Limb (tissue), 2 donors: ENCODE measurements at regions not wholly inside any gene's neighbourhood (a gene's known extent, or its start where the extent isn't known, plus 50 kb on each side); places are given as distances from the start of the nearest gene placed in this dataset.

Experiments
- DNase-seq, 2 donors: peaks; one replicate each; pipeline ENCODE4 v3.0.0-alpha.2; 2016; ENCODE audit errors: extremely low spot score in 2 of 2

DNA sequence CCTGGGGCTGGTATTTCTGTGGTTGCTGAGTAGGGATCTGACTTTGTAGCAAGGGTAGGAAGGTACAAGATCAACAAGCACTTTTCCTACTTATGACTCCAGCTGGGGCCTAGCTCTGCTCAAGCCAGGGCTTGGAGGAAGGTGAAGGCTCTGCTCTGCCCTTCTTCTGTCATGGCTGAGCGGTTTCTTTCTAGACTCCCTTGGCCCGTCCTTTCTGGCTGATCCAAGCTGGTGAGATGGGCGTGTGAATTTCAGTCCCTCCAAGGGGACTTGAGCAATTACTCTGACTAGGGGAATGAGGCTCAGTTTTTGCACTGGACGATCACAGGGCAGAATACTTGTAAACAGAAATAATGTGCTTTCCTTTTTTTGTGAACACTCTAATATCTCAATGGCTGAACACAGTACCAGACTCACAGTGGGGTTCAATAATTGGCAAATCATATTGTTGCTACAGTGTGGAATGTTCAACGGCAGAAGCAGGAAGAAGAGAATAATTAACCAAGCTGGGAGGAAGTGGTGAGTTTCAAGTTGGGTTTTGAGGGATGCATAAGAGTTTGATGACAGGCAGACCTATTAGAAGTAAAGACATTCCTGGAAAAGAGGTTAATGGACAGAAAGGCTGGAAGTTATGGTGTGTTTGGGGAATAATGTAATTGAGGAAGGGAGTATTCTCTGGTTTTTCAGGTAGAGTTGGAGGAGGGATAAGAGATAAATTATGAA is 507.6 kb downstream of the MIAT start:
- no peak for DNase-seq

GRCh38 chr22:27168681-27169080 is 511.3 kb downstream of the MIAT start:
- DNase-seq = no peak

DNA sequence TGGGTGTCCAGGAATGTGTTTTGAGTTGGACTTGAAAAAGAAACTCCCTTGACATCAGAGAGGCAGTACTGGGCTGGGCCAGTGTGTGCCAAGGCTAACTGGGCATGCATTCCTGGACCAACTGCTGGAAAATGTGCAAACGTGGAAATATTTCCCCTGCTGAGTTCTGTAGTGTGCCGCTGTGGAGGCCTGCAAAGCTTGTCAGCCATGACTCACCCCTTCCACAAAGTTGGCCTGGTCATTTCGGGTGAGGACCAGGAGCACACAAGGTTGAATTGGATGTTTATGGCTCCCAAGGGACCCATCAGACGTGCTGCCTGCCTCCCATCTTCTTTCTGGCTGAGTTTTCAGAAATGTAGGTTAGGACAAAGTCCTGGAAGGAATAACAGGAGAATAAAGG is 513.1 kb downstream of the MIAT start:
- DNase-seq = no peak

- DNase-seq = no peak
Observed at GRCh38 chr22:27171212-27171611, 513.8 kb downstream of the MIAT start.

GRCh38 chr22:27173530-27173929 is 516.1 kb downstream of the MIAT start:
- no peak for DNase-seq

GRCh38 chr22:27175021-27175838 is 517.8 kb downstream of the MIAT start:
- DNase-seq = peak in 1 of 2 donors; percentile 26

DNA sequence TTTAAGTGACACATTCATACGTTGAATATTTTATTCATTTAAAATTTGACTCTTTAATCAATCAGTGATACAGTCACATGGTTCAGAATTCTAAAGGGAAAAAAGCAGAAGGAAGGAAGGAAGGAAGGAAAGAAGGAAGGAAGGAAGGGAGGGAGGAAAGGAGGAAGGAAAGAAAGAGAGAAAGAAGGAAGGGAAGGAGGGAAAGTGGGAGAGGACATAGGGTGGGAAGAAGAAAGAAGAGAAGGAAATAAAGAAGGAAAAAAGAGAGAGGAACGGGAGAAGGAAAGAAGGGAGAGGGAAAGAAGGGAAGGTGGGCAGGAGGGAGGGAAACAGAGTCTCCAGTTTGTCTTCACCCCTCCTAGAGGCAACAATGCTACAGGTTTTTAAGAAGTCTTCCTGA is 518.6 kb downstream of the MIAT start:
- DNase-seq = no peak

DNA sequence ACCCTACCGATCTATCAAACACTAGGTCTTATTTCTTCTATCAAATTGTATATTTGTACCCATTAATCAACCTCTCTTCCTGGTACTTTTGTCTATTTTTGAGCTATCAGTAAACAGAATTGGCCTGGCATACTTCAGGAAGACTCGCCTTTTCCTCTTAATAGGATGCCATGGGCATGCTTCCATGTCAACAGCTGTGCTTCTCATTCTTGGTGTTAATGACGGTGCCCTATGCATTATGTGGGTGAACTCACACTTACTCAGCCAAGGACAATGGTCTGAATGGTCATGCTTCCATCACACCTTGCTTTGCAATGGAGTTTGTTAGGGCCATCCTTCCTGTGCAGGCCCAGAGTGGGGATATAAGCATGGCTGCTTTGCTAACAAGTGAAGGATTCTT is 521.8 kb downstream of the MIAT start:
- peak in 1 of 2 donors; percentile 4 for DNase-seq

GRCh38 chr22:27181537-27181936 is 524.1 kb downstream of the MIAT start:
- DNase-seq = peak in 1 of 2 donors; percentile 18

DNA sequence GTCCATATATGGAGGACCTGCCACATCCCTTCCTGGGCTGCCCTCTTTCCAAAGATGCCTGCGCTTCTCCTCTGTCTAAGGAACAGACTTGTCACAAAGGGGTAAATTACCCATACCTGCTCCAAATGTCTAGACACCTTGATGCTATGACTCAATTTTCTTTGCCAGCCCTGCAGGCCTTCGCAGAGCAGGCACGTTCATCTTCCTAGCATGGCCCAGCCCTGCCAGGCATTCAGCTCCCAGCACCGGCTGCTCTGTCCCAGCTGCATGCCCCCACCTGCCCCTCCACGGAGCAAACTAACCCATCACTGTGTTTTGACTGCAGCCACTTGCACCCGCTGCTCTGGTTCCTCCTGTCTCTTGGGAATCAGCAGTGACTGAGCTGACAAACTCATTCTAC is 526.1 kb downstream of the MIAT start:
- DNase-seq = peak in 1 of 2 donors; percentile 14

DNA sequence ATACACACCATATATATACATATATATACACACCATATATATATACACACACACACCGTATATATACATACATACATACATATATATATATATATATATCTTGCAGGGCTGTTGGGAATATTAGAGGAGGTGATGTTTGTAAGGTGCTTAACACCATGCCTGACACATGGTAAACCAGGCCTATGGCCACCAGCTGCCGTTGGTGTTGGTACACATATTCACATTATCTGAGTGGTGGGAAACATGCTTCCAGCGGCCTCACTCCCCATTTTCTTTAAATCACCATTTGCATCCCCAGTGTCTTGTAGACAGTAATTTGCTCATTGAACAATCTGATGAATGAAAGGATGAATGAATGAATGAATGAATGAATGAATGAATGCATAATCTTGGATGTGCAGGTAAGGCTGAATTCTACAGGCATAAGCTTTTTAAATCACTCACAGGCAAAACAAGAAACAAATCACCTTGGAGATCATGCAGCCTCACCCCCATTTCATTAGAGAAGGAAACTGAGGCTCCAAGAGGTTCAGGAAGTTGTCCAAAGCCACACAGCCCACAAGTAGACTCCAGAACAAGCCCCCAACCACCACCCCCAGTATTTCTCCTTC is 527.8 kb downstream of the MIAT start:
- DNase-seq = no peak

DNA sequence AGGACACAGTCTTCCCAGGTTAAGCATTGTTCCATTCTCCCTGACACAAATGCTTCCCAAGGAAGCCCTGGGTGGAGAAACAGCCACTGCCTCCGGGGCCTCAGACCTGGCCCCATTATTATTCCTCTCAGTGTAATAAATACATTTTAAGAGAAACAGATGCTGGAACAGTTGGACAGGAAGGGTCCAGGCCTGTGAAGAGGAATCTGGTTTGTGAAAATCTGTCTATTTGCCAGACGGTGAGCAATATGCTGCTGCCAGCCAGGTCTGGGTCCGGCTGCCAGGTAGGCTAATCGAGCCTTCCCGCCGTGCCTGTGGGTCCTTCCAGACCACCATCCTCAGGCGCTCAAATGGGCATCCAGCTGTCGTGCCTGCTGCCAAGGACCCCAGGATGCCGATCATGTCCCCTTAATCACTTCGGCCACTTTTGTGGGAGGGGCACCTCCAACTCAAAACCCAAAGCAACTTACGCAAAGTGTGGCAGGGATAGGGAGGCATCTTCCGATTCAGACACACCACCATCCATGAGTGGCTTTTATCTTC is 528.4 kb downstream of the MIAT start:
- DNase-seq = peak in 1 of 2 donors; percentile 24

GRCh38 chr22:27186643-27187042 is 529.3 kb downstream of the MIAT start:
- no peak for DNase-seq

- DNase-seq = peak in 1 of 2 donors; percentile 28
Observed at GRCh38 chr22:27192135-27192829, 534.9 kb downstream of the MIAT start.

DNA sequence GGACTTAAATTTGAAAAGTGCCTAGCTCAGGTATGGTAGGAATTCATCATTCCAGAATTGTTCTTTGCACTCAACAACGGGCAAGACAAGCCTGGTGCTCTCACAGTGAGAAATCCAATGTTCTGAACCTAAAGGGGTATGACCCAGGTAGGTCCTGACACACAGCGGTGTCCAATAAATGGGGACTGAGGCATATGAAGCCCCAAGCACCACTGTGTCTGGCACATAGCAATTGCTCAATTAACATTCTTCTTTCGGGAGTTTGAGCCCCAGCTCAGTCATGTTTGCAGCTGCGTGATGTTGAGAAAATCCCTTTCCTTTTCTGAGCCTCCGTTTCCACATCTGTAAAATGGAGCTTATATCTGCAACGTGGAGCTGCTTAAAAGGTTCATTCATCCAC is 535.8 kb downstream of the MIAT start:
- DNase-seq = peak in 1 of 2 donors; percentile 5

GRCh38 chr22:27193636-27194035 is 536.2 kb downstream of the MIAT start:
- peak in 1 of 2 donors; percentile 2 for DNase-seq

DNA sequence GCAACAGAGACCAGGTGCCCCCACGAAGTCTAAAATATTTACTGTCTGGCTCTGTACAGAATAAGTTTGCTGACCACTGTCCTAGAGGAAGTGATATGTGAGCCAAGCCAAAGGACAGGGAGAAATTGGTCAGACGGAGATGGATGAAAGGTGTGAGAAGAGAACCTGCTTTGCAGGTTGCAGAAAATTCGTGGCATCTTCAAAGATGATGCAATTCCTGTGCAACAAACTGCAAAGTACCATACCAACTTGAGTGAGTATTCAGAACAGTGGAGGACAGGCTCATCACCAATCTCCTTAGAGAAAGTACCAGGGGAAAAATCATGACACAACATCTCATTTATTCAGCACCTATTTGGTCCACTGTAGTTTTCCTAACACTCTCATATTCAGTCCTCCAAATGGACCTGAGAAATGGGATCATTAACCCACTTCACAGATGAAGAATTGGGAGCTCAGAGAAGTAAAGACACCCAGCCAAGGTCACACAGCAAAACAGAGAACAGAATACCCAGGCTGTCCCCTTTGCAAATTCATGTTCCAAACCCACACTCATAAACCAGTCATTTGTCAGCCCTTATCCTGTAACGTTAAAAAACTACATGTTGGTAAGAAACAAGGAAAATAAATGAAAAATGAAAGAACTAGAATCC is 536.8 kb downstream of the MIAT start:
- DNase-seq = peak in 1 of 2 donors; percentile 7

GRCh38 chr22:27195094-27195493 is 537.7 kb downstream of the MIAT start:
- DNase-seq = peak; percentile 40 to 54

GRCh38 chr22:27195494-27195893 is 538.1 kb downstream of the MIAT start:
- DNase-seq = no peak

GRCh38 chr22:27196606-27197005 is 539.2 kb downstream of the MIAT start:
- DNase-seq = peak in 1 of 2 donors; percentile 33

- no peak for DNase-seq
Observed at GRCh38 chr22:27197052-27197451, 539.7 kb downstream of the MIAT start.
